K562 (cell line): ENCODE measurements at regions not wholly inside any gene's neighbourhood (a gene's known extent, or its start where the extent isn't known, plus 50 kb on each side); places are given as distances from the start of the nearest gene placed in this dataset.

ENCODE experiments used
- ATF3 ChIP-seq, 2 experiments: fragments of 450-650 bp in 1 of 2; sonication (generic) in 1 of 2; formaldehyde crosslinking in 1 of 2; IDR thresholded peaks in 1 of 2; conservative IDR thresholded peaks in 1 of 2; 2 replicates each; pipeline versions ENCODE4 v1.6.1 to v1.8.1; 2016 to 2023; ENCODE audit warnings: mild to moderate bottlenecking in 2 of 2, moderate library complexity in 2 of 2, inconsistent platforms in 1 of 2, missing genetic modification reagents in 1 of 2
- EZH2 ChIP-seq: IDR thresholded peaks from 2 replicates; pipeline ENCODE4 v1.6.1; 2012; ENCODE audit warnings: low read depth, mild to moderate bottlenecking, inconsistent platforms, low read length, borderline replicate concordance
- GTF2B ChIP-seq: IDR thresholded peaks from 2 replicates; pipeline ENCODE4 v1.6.1; 2011; ENCODE audit not compliant: insufficient read length; ENCODE audit errors: extremely low read depth
- SREBF1 ChIP-seq: fragments of 150-350 bp; IDR thresholded peaks from 2 replicates; pipeline ENCODE4 v1.6.1; 2014; ENCODE audit warnings: antibody characterized with exemption, low read depth, low read length, borderline replicate concordance
- ZNF277 ChIP-seq: fragments of 250-450 bp; sonication (Bioruptor Pico); IDR thresholded peaks from 2 replicates; pipeline ENCODE4 v1.8.0; 2022; ENCODE audit warnings: inconsistent platforms, mild to moderate bottlenecking, moderate library complexity, borderline replicate concordance
- ZNF316 ChIP-seq: fragments of 450-650 bp; IDR thresholded peaks from 2 replicates; pipeline ENCODE4 v1.6.1; 2016
- ZNF384 ChIP-seq: IDR thresholded peaks from 2 replicates; pipeline ENCODE4 v1.6.1; 2012; ENCODE audit warnings: low read depth, low read length, improper control_type of control experiment
- ZNF589 ChIP-seq: fragments of 200-800 bp; sonication (Bioruptor generic); IDR thresholded peaks from 2 replicates; pipeline ENCODE4 v1.6.1; 2016; ENCODE audit warnings: low read depth, missing genetic modification characterization, missing compliant biosample characterization

- no peak for TF ChIP-seq ATF3 (IDR thresholded peaks at IDR 0.05)
- TF ChIP-seq ATF3 (CRISPR knock-in tag; conservative IDR thresholded peaks at IDR 0.05) = no peak
- no peak for TF ChIP-seq ZNF277 (CRISPR knock-in tag)
- TF ChIP-seq GTF2B = no peak
- TF ChIP-seq ZNF589 (CRISPR knock-in tag) = no peak
- TF ChIP-seq EZH2 = no peak
- TF ChIP-seq ZNF384 = no peak
- TF ChIP-seq SREBF1 = no peak
- peak; percentile 82 for TF ChIP-seq ZNF316
Observed at GRCh38 chr6:154580397-154581135, 70.1 kb upstream of the CNKSR3 start (continued).
